HEK293 (cell line): ENCODE measurements at regions not wholly inside any gene's neighbourhood (a gene's known extent, or its start where the extent isn't known, plus 50 kb on each side); places are given as distances from the start of the nearest gene placed in this dataset.

Source experiments
- KLF10 ChIP-seq: fragments of 450-650 bp; IDR thresholded peaks from 2 replicates; pipeline ENCODE4 v1.5.1; 2018; ENCODE audit warnings: missing biosample characterization, mild to moderate bottlenecking, missing genetic modification characterization
- ZFP3 ChIP-seq: fragments of 450-650 bp; formaldehyde crosslinking; IDR thresholded peaks from 2 replicates; pipeline ENCODE4 v1.5.1; 2016; ENCODE audit warnings: low read depth, missing biosample characterization, missing genetic modification characterization
- ZNF10 ChIP-seq: fragments of 450-650 bp; formaldehyde crosslinking; IDR thresholded peaks from 2 replicates; pipeline ENCODE4 v1.5.1; 2017; ENCODE audit warnings: missing biosample characterization, missing genetic modification characterization
- ZNF114 ChIP-seq: fragments of 450-650 bp; formaldehyde crosslinking; IDR thresholded peaks from 2 replicates; pipeline ENCODE4 v1.5.0; 2017; ENCODE audit warnings: missing biosample characterization, missing genetic modification characterization
- ZNF2 ChIP-seq: fragments of 450-650 bp; formaldehyde crosslinking; IDR thresholded peaks from 2 replicates; pipeline ENCODE4 v1.5.1; 2016; ENCODE audit warnings: missing biosample characterization, missing genetic modification characterization
- ZNF560 ChIP-seq: fragments of 450-650 bp; formaldehyde crosslinking; IDR thresholded peaks from 2 replicates; pipeline ENCODE4 v1.5.1; 2017; ENCODE audit warnings: missing biosample characterization, missing genetic modification characterization, borderline replicate concordance
- ZNF658 ChIP-seq: fragments of 450-650 bp; formaldehyde crosslinking; IDR thresholded peaks from 2 replicates; pipeline ENCODE4; 2016; ENCODE audit warnings: missing biosample characterization, missing genetic modification characterization
- TF ChIP-seq, protein P1 (sequence below): fragments of 450-650 bp; formaldehyde crosslinking; IDR thresholded peaks from 2 replicates; pipeline ENCODE4 v1.5.1; 2016; ENCODE audit warnings: missing biosample characterization, missing genetic modification characterization
- TF ChIP-seq, protein P2 (sequence below): fragments of 450-650 bp; formaldehyde crosslinking; IDR thresholded peaks from 2 replicates; pipeline ENCODE4 v1.5.1; 2016; ENCODE audit warnings: missing biosample characterization, missing genetic modification characterization
- TF ChIP-seq, protein P3 (sequence below): fragments of 450-650 bp; formaldehyde crosslinking; IDR thresholded peaks from 2 replicates; pipeline ENCODE4 v1.5.1; 2017; ENCODE audit warnings: missing biosample characterization, mild to moderate bottlenecking, missing genetic modification characterization, moderate library complexity
- TF ChIP-seq, protein P4 (sequence below): fragments of 450-650 bp; formaldehyde crosslinking; conservative IDR thresholded peaks from 2 replicates; pipeline ENCODE4 v1.5.1; 2016; ENCODE audit warnings: low read depth, missing biosample characterization, missing genetic modification characterization
- TF ChIP-seq, protein P5 (sequence below): fragments of 450-650 bp; formaldehyde crosslinking; IDR thresholded peaks from 2 replicates; pipeline ENCODE4 v1.5.1; 2016; ENCODE audit warnings: missing biosample characterization, missing genetic modification characterization, low read depth
- TF ChIP-seq, protein P6 (sequence below): fragments of 450-650 bp; formaldehyde crosslinking; IDR thresholded peaks from 2 replicates; pipeline ENCODE4 v1.5.1; 2016; ENCODE audit warnings: missing biosample characterization, missing genetic modification characterization, borderline replicate concordance

DNA sequence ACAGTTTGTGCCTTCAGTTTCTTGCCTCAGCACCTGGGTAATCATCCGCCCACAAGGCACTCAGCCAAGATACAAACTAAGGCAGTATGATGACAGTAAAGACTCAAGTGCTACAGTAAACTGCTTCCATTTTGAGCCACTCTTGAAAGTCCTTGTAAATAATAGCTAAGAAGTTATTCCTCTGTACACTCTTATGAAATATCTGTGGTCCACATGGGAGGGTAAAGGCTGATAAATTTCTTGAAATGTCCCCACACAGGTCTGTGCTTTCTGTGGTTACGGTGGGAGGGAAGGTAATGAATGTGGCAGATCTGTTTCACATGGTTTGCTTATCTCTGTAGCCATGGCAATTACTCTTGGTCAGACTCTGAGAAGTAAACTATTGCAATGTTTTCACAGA is 551.0 kb upstream of the ZWINT start:
- TF ChIP-seq, protein P1, sequence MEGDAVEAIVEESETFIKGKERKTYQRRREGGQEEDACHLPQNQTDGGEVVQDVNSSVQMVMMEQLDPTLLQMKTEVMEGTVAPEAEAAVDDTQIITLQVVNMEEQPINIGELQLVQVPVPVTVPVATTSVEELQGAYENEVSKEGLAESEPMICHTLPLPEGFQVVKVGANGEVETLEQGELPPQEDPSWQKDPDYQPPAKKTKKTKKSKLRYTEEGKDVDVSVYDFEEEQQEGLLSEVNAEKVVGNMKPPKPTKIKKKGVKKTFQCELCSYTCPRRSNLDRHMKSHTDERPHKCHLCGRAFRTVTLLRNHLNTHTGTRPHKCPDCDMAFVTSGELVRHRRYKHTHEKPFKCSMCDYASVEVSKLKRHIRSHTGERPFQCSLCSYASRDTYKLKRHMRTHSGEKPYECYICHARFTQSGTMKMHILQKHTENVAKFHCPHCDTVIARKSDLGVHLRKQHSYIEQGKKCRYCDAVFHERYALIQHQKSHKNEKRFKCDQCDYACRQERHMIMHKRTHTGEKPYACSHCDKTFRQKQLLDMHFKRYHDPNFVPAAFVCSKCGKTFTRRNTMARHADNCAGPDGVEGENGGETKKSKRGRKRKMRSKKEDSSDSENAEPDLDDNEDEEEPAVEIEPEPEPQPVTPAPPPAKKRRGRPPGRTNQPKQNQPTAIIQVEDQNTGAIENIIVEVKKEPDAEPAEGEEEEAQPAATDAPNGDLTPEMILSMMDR (tag by site-specific recombination), result no peak
- TF ChIP-seq, protein P2, sequence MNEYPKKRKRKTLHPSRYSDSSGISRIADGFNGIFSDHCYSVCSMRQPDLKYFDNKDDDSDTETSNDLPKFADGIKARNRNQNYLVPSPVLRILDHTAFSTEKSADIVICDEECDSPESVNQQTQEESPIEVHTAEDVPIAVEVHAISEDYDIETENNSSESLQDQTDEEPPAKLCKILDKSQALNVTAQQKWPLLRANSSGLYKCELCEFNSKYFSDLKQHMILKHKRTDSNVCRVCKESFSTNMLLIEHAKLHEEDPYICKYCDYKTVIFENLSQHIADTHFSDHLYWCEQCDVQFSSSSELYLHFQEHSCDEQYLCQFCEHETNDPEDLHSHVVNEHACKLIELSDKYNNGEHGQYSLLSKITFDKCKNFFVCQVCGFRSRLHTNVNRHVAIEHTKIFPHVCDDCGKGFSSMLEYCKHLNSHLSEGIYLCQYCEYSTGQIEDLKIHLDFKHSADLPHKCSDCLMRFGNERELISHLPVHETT (tag by site-specific recombination), result no peak
- no peak for TF ChIP-seq ZNF560 (tag by site-specific recombination)
- TF ChIP-seq, protein P3, sequence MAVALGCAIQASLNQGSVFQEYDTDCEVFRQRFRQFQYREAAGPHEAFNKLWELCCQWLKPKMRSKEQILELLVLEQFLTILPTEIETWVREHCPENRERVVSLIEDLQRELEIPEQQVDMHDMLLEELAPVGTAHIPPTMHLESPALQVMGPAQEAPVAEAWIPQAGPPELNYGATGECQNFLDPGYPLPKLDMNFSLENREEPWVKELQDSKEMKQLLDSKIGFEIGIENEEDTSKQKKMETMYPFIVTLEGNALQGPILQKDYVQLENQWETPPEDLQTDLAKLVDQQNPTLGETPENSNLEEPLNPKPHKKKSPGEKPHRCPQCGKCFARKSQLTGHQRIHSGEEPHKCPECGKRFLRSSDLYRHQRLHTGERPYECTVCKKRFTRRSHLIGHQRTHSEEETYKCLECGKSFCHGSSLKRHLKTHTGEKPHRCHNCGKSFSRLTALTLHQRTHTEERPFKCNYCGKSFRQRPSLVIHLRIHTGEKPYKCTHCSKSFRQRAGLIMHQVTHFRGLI (tag by site-specific recombination), result no peak
- TF ChIP-seq, protein P4, sequence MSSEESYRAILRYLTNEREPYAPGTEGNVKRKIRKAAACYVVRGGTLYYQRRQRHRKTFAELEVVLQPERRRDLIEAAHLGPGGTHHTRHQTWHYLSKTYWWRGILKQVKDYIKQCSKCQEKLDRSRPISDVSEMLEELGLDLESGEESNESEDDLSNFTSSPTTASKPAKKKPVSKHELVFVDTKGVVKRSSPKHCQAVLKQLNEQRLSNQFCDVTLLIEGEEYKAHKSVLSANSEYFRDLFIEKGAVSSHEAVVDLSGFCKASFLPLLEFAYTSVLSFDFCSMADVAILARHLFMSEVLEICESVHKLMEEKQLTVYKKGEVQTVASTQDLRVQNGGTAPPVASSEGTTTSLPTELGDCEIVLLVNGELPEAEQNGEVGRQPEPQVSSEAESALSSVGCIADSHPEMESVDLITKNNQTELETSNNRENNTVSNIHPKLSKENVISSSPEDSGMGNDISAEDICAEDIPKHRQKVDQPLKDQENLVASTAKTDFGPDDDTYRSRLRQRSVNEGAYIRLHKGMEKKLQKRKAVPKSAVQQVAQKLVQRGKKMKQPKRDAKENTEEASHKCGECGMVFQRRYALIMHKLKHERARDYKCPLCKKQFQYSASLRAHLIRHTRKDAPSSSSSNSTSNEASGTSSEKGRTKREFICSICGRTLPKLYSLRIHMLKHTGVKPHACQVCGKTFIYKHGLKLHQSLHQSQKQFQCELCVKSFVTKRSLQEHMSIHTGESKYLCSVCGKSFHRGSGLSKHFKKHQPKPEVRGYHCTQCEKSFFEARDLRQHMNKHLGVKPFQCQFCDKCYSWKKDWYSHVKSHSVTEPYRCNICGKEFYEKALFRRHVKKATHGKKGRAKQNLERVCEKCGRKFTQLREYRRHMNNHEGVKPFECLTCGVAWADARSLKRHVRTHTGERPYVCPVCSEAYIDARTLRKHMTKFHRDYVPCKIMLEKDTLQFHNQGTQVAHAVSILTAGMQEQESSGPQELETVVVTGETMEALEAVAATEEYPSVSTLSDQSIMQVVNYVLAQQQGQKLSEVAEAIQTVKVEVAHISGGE (tag by site-specific recombination), result no peak
- TF ChIP-seq ZNF10, result no peak
- TF ChIP-seq ZNF2 (tag by site-specific recombination), result no peak
- TF ChIP-seq ZNF658 (tag by site-specific recombination), result no peak
- no peak for TF ChIP-seq ZFP3 (tag by site-specific recombination)
- TF ChIP-seq KLF10 (tag by site-specific recombination), result no peak
- TF ChIP-seq, protein P5, sequence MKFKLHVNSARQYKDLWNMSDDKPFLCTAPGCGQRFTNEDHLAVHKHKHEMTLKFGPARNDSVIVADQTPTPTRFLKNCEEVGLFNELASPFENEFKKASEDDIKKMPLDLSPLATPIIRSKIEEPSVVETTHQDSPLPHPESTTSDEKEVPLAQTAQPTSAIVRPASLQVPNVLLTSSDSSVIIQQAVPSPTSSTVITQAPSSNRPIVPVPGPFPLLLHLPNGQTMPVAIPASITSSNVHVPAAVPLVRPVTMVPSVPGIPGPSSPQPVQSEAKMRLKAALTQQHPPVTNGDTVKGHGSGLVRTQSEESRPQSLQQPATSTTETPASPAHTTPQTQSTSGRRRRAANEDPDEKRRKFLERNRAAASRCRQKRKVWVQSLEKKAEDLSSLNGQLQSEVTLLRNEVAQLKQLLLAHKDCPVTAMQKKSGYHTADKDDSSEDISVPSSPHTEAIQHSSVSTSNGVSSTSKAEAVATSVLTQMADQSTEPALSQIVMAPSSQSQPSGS, result no peak
- TF ChIP-seq, protein P6, sequence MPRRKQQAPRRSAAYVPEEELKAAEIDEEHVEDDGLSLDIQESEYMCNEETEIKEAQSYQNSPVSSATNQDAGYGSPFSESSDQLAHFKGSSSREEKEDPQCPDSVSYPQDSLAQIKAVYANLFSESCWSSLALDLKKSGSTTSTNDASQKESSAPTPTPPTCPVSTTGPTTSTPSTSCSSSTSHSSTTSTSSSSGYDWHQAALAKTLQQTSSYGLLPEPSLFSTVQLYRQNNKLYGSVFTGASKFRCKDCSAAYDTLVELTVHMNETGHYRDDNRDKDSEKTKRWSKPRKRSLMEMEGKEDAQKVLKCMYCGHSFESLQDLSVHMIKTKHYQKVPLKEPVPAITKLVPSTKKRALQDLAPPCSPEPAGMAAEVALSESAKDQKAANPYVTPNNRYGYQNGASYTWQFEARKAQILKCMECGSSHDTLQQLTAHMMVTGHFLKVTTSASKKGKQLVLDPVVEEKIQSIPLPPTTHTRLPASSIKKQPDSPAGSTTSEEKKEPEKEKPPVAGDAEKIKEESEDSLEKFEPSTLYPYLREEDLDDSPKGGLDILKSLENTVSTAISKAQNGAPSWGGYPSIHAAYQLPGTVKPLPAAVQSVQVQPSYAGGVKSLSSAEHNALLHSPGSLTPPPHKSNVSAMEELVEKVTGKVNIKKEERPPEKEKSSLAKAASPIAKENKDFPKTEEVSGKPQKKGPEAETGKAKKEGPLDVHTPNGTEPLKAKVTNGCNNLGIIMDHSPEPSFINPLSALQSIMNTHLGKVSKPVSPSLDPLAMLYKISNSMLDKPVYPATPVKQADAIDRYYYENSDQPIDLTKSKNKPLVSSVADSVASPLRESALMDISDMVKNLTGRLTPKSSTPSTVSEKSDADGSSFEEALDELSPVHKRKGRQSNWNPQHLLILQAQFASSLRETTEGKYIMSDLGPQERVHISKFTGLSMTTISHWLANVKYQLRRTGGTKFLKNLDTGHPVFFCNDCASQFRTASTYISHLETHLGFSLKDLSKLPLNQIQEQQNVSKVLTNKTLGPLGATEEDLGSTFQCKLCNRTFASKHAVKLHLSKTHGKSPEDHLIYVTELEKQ (tag by site-specific recombination), result no peak
- TF ChIP-seq ZNF114 (tag by site-specific recombination), result no peak
